ENCODE measurements at regions not wholly inside any gene's neighbourhood (a gene's known extent, or its start where the extent isn't known, plus 50 kb on each side); places are given as distances from the start of the nearest gene placed in this dataset.

- TF ChIP-seq CREB1 (IDR thresholded peaks at IDR 0.05) (no peak), NANOG (IDR thresholded peaks at IDR 0.05; ENCODE audit: insufficient read depth, low read depth, low read length, poor library complexity, severe bottlenecking) (no peak), POLR2A (IDR thresholded peaks at IDR 0.05; ENCODE audit: control extremely low read depth in 1 of 2, low read depth in 2 of 2, low read length in 2 of 2) (no peak), CTCF (IDR thresholded peaks at IDR 0.05; ENCODE audit: control extremely low read depth in 1 of 3, insufficient read depth in 1 of 3, low read depth in 1 of 3, low read length in 3 of 3) (no peak)
Measured at GRCh38 chr15:56795502-56795901, 62.2 kb upstream of the ZNF280D start.
